ENCODE measurements at regions not wholly inside any gene's neighbourhood (a gene's known extent, or its start where the extent isn't known, plus 50 kb on each side); places are given as distances from the start of the nearest gene placed in this dataset.
"Not testable (repeated sequence)": the region's sequence is repeated elsewhere in the genome, so short reads cannot be mapped to it uniquely, and the experiment has no call there.

GRCh38 chr4:12911750-12912358, 572.3 kb downstream of the RAB28 start:
- H3K27ac Mint-ChIP-seq (ENCODE audit: unreplicated experiment) = no peak overlapping the region
- BruUV-seq (replicated peaks) = no TSS peak
- Histone ChIP-seq H3K4me1 (no peaks in the 10 kb centered on the region), H3K4me3 (ENCODE audit: low read depth, low read length) (no peak overlapping the region), H3K36me3 (ENCODE audit: control insufficient read depth, insufficient read depth, low read length) (no peaks in the 10 kb centered on the region), H3K27me3 (replicated peaks; ENCODE audit: control insufficient read depth, insufficient read depth, low read length) (no peaks in the 10 kb centered on the region), H3K9me3 (no peaks in the 10 kb centered on the region)
- H3K9me3 Mint-ChIP-seq (ENCODE audit: unreplicated experiment) = no peaks in the 10 kb centered on the region
- ChIA-PET POLR2A (no interaction called here), CTCF (no interaction called here)
- intact Hi-C loops (cut with micrococcal nuclease; ENCODE audit: unreplicated experiment) = no loop called here
- no peak overlapping the region for H3K4me3 Mint-ChIP-seq (ENCODE audit: unreplicated experiment)
- no peak for TF ChIP-seq CTCF (IDR thresholded peaks at IDR 0.05; ENCODE audit: insufficient read depth in 1 of 2, low read depth in 1 of 2, low read length in 1 of 2, severe bottlenecking in 1 of 2, unreplicated experiment in 1 of 2)
- no peaks in the 10 kb centered on the region for H3K4me1 Mint-ChIP-seq (ENCODE audit: low read depth, unreplicated experiment)
- H3K27me3 Mint-ChIP-seq (ENCODE audit: insufficient read depth, unreplicated experiment) = no peaks in the 10 kb centered on the region
- DNase-seq = no peak
- no peaks in the 10 kb centered on the region for H3K36me3 Mint-ChIP-seq (ENCODE audit: insufficient read depth, unreplicated experiment)

DNA sequence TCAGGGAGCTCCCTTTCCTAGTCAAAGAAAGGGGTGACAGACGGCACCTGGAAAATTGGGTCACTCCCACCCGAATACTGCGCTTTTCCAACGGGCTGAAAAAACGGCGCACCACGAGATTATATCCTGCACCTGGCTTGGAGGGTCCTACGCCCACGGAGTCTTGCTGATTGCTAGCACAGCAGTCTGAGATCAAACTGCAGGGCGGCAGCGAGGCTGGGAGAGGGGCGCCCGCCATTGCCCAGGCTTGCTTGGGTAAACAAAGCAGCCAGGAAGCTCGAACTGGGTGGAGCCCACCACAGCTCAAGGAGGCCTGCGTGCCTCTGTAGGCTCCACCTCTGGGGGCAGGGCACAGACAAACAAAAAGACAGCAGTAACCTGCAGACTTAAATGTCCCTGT, 580.5 kb downstream of the RAB28 start:
- H3K9me3 ChIP-seq = not testable (repeated sequence)

GRCh38 chr4:12902735-12903134, 581.4 kb downstream of the RAB28 start:
- H3K4me3 Mint-ChIP-seq (ENCODE audit: unreplicated experiment) = no peak overlapping the region
- ChIA-PET POLR2A (no interaction called here), CTCF (no interaction called here)
- no peaks in the 10 kb centered on the region for H3K36me3 Mint-ChIP-seq (ENCODE audit: insufficient read depth, unreplicated experiment)
- Histone ChIP-seq H3K27me3 (replicated peaks; ENCODE audit: control insufficient read depth, insufficient read depth, low read length) (no peaks in the 10 kb centered on the region), H3K36me3 (ENCODE audit: control insufficient read depth, insufficient read depth, low read length) (no peaks in the 10 kb centered on the region), H3K4me3 (ENCODE audit: low read depth, low read length) (no peak overlapping the region), H3K9me3 (no peaks in the 10 kb centered on the region), H3K4me1 (no peaks in the 10 kb centered on the region)
- BruUV-seq (replicated peaks) = no TSS peak
- H3K4me1 Mint-ChIP-seq (ENCODE audit: low read depth, unreplicated experiment) = no peaks in the 10 kb centered on the region
- DNase-seq = no peak
- H3K9me3 Mint-ChIP-seq (ENCODE audit: unreplicated experiment) = no peaks in the 10 kb centered on the region
- no peaks in the 10 kb centered on the region for H3K27me3 Mint-ChIP-seq (ENCODE audit: insufficient read depth, unreplicated experiment)
- no peak overlapping the region for H3K27ac Mint-ChIP-seq (ENCODE audit: unreplicated experiment)
- no peak for TF ChIP-seq CTCF (IDR thresholded peaks at IDR 0.05; ENCODE audit: insufficient read depth in 1 of 2, low read depth in 1 of 2, low read length in 1 of 2, severe bottlenecking in 1 of 2, unreplicated experiment in 1 of 2)
- intact Hi-C loops (cut with micrococcal nuclease; ENCODE audit: unreplicated experiment) = no loop called here

More for the DNA sequence above, 580.5 kb downstream of the RAB28 start:
- H3K36me3 Mint-ChIP-seq (ENCODE audit: insufficient read depth, unreplicated experiment); H3K4me1 Mint-ChIP-seq (ENCODE audit: low read depth, unreplicated experiment); POLR2A ChIA-PET; H3K27me3 ChIP-seq (replicated peaks; ENCODE audit: control insufficient read depth, insufficient read depth, low read length); H3K36me3 ChIP-seq (ENCODE audit: control insufficient read depth, insufficient read depth, low read length); intact Hi-C loops (cut with micrococcal nuclease; ENCODE audit: unreplicated experiment); BruUV-seq (replicated peaks); H3K4me1 ChIP-seq; H3K27ac Mint-ChIP-seq (ENCODE audit: unreplicated experiment); CTCF ChIA-PET; H3K27me3 Mint-ChIP-seq (ENCODE audit: insufficient read depth, unreplicated experiment); H3K9me3 Mint-ChIP-seq (ENCODE audit: unreplicated experiment): not testable (repeated sequence)
- DNase-seq = peak in 1 of 2 experiments; percentile 2
- H3K4me3 Mint-ChIP-seq (ENCODE audit: unreplicated experiment) = peak overlapping the region; percentile 66
- 0 out of 2 replicates have a peak overlapping the region, but pooled peaks have one; percentile 2 for H3K4me3 ChIP-seq (ENCODE audit: low read depth, low read length)

DNA sequence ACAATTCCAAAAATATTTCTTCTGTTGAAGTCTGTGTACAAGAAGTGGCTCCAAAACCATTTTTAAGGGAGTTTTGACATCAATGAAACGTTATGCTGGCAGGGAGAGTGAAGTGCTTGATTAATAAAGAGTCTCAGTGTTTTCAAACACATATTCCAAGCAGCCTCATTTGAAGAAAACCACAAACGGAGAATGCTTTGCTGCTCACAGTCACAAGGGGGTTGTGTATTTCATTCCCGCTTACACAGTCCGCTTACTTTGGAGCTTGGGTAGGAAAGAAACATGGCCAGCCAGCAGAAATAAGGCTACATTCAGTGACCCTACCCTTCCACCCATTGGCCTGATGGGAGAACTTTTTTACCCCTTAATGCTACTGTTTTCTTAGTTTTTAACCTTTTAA, 586.2 kb downstream of the RAB28 start:
- H3K4me1 ChIP-seq = no peaks in the 10 kb centered on the region
- CTCF ChIA-PET = no interaction called here
- no peaks in the 10 kb centered on the region for H3K36me3 Mint-ChIP-seq (ENCODE audit: insufficient read depth, unreplicated experiment)

More for the DNA sequence above, 586.2 kb downstream of the RAB28 start:
- Histone ChIP-seq H3K27me3 (replicated peaks; ENCODE audit: control insufficient read depth, insufficient read depth, low read length) (no peaks in the 10 kb centered on the region), H3K36me3 (ENCODE audit: control insufficient read depth, insufficient read depth, low read length) (no peaks in the 10 kb centered on the region), H3K9me3 (no peaks in the 10 kb centered on the region), H3K4me3 (ENCODE audit: low read depth, low read length) (no peak overlapping the region)
- no peaks in the 10 kb centered on the region for H3K4me1 Mint-ChIP-seq (ENCODE audit: low read depth, unreplicated experiment)
- intact Hi-C loops (cut with micrococcal nuclease; ENCODE audit: unreplicated experiment) = no loop called here
- DNase-seq = no peak
- no peak for TF ChIP-seq CTCF (IDR thresholded peaks at IDR 0.05; ENCODE audit: insufficient read depth in 1 of 2, low read depth in 1 of 2, low read length in 1 of 2, severe bottlenecking in 1 of 2, unreplicated experiment in 1 of 2)
- H3K27ac Mint-ChIP-seq (ENCODE audit: unreplicated experiment) = no peak overlapping the region
- POLR2A ChIA-PET = no interaction called here
- H3K4me3 Mint-ChIP-seq (ENCODE audit: unreplicated experiment) = no peak overlapping the region
- no peaks in the 10 kb centered on the region for H3K9me3 Mint-ChIP-seq (ENCODE audit: unreplicated experiment)
- no TSS peak for BruUV-seq (replicated peaks)
- no peaks in the 10 kb centered on the region for H3K27me3 Mint-ChIP-seq (ENCODE audit: insufficient read depth, unreplicated experiment)

All from Caco-2 (cell line).